ENCODE measurements at regions not wholly inside any gene's neighbourhood (a gene's known extent, or its start where the extent isn't known, plus 50 kb on each side); places are given as distances from the start of the nearest gene placed in this dataset.

DNA sequence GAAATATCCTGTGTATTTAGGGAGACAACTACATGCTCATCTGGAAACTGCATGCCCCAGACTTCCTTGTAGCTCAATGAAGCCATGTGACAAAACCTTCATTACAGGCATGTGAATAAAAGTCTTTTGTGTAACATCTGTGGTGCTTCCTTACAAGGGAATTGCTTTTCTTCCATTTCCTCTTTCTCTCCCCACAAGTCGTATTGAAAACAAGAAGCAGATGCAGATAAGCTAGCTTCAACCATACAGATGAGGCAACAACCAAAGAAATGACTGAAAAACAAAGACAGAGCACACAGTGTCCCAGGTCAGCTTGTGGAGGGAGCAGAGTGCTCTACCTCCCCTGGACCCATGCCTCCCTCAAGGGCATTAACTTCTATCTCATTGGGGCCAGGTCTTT is 115.8 kb upstream of the INPP4B start:
- DNase-seq (ENCODE audit: low spot score), result no peak

DNA sequence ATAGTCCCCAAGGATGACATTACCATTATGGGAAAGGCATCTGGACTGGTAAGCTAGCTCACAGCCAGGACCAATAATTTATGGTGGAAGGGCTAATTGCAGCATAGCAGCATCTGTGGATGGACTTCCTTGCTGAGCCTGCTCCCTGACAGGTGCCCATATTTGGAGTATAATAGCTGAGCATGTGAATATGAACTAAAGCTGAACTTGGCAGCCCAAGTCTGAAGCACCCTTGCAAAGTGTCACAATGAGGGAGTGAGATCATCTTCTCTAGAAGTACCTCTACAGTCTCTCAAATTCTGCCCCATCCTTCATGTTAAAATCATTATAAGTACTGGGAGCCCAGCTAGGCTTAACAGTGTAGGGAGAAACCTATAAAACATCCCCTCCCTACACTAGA is 128.2 kb upstream of the INPP4B start:
- DNase-seq (ENCODE audit: low spot score), result no peak

DNA sequence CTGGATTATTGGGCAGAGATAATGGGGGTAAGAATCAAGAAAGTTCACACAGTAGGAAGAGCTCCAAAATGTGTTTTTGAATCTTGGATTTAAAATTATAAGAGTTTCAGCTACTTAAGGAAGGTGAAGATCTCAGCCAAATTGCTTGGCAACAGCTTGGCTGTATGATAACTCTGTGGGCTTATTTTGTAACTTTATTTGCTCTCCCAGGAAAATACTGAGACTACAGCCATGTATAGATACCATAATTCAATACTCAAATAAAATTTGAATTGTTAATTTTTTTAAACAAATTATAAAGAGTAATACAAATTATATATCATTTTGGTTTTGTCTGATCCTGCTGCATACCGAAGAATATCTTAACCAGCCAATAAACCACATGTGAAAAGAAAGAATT is 129.5 kb upstream of the INPP4B start:
- no peak for DNase-seq (ENCODE audit: low spot score)

GRCh38 chr4:142976482-142976881 is 130.4 kb upstream of the INPP4B start:
- DNase-seq (ENCODE audit: low spot score), result no peak

DNA sequence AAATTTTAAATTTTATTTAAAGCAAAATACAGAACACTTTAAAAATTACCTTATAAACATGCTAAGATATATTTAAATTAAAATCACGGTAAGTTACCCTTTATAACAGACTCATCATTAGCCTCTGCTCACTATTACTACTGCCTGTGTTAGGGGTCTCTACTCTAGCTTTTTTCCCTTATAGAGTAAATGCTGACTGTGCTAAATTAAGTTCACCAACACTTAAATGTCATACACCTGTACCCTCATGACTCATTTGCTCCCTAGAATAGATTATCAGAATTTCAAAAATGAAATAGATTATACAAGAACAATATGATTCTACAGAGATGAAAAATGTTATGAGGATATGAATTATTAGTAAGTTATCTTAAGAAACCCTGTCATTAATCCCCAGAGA is 131.1 kb upstream of the INPP4B start:
- no peak for DNase-seq (ENCODE audit: low spot score)

DNA sequence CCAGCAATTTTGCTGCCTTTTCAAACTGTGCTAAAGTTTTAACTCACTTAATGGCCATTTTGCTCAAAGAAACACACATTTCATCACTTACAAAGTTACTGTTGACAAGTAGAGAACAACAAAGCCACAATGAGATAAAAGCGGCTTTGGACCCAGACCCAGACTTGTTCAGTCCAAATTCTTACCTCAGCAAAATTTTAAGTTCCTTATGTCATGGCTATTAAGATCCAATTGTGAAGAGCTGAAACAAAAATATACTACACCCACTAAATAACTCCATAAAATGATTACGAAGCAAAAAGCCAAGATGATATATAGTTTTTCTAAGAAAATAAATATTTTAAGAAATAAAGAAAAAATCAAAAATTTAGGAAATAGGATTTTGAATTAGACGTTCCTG is 137.0 kb upstream of the INPP4B start:
- DNase-seq (ENCODE audit: low spot score), result no peak

DNA sequence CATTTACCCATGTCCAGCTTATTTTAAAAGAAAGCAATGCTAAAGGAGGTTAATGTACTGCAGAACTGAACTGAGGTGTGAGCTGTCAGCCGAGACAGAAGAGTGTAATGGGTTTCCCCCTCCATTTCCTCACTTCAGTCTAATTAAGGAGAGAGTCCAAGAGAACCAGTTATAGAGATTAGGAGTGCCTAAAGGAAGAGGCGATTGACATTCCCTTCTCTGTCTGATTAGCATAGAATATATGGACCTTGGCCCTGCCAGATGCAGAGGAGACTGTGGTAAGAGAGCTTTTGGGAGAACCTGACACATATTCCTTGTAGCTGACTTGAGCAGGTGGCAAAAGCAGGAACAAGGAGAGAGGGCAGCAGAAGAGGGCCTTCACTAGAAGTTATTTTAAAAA is 137.5 kb upstream of the INPP4B start:
- no peak for DNase-seq (ENCODE audit: low spot score)

DNA sequence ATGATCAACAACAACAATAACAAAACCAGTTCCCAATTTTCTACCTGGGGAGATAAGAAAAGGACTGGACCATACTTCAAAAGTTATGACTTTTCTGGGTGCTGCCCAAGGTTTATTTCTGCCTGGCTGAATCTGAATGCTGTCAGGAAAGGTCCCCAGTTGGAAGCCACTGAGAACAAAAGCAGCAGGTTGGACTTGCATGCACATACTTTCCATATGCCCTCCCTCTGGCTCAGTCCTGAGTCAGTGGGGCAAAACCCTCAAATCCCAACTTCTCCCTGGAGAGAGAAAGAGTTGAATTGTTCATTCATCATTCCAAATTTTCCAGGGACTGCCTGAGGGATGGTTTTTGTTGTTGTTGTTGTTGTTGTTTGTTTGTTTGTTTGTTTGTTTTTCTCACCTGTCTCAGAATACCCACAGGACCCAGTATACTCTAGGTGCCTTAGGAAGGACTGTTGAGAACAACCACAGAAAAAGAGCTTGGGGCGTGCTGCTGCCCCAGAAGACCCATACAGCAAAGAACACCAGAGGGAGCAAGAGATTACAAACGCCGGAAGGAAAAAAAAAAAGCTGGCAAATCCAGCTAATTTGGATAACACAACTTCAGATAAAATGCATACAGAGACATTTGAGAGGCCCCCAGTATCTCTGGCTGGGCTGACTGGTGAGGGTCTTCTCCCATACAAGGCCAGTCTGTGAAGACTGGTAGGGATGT is 138.9 kb upstream of the INPP4B start:
- DNase-seq (ENCODE audit: low spot score), result peak; percentile 59

- no peak for DNase-seq (ENCODE audit: low spot score)
Observed at GRCh38 chr4:143016171-143016570, 168.5 kb upstream of the USP38 start.

DNA sequence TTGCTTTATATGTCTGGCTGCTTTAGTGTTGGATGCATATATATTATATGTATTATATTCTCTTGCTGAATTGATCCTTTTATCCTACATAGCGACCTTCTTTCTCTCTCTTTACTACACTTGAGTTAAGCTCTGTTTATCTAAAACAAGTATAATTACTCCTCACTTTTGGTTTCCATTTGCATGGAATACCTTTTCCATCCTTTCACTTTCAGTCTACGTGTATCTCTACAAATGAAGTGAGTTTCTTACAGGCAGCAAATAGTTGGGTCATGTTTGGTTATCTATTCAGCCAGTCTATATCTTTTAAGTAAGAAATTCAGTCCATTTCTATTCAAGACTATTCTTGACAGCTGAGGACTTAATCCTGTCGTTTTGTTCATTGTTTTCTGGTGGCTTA is 167.5 kb upstream of the USP38 start:
- no peak for DNase-seq (ENCODE audit: low spot score)

DNA sequence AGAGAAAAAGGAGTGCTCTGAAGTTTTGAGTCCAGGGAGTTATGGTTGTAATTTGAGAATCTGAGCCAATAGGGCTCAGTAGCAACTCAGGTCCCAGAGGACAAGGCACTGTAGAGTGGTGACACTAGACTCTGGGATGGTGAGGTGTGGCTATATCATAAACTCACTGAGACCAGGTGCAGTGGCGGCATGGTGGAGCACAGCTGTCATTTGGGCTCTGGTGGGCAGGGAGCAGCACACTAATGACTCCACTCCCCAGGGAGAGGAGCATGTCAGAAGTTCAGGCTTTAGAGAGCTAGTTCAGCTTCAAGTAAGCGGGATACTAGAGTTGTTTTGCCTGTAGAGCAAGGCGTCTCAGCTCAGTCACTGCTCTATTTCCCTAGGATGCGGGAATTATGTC is 165.4 kb upstream of the USP38 start:
- DNase-seq (ENCODE audit: low spot score), result no peak

DNA sequence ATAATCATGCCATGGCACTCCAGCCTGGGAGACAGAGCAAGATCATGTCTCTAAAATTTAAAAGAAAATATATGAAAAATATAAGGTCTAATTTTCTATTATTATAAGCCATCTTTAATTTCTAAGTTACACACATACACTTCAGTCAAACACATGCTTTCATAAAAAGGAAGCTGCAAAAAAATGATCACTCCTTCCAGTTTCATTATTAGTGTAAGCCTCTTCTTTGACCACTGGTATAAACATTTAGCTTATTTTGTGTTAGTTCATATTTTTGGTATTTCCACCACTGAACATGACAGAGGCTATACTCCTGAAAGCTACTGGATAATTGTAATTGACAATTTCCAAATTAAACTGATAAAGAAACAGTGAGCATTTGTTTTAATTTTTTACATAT is 163.3 kb upstream of the USP38 start:
- no peak for DNase-seq (ENCODE audit: low spot score)

GRCh38 chr4:143023239-143023918 is 161.3 kb upstream of the USP38 start:
- no peak for DNase-seq (ENCODE audit: low spot score)

GRCh38 chr4:143025081-143025704 is 159.5 kb upstream of the USP38 start:
- no peak for DNase-seq (ENCODE audit: low spot score)

DNA sequence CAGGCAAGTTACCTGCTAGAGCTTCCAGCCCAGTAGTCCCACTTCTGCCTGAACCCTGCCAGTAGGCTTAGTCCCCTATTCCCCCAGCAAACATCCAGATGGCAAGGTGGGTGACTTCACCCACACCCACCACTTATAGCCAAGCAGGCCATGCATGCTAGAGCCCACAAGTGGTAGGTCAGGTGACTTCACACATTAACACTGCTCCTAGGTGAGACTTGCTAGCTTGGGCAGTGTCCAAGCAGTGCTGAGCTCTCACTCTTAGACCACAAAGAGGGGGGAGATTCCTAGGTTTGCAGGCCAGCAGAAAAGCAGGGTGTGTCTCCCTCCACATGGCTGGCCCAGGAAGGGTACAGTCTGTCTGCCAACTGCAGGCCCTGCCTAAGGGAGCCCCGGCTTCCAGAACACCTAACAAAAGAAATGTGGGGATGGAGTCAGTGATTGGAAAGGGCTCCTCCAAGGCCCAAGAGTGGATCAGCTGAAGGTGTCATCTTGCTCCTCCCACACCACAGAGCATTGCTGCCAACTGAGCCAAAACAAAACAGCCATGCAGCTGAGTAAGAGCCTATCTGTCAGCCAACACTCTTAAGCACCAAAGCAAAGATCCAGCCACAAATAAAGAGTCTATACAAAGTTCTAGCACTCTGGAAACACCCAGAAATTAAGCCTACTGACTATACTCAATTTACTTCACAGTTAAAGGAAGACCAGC is 158.1 kb upstream of the USP38 start:
- DNase-seq (ENCODE audit: low spot score), result no peak

DNA sequence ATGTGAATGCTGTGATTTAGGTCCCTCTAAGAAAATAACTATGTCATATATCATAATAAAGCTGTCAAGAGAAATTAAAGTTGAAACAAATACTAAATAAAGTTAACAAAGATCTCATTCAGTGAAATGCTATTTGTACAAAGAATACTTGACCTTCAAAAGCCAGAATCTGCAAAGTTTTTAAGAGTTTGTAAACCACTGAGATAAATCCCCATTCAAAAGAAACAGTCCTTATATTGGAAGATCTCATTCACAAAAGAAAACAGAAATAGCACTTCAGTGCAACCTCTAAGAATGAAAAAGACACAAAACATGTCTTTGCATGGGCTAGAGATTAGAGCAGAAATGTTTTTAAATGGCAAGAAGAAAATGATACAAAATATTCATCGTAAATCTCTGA is 149.1 kb upstream of the USP38 start:
- peak; percentile 49 for DNase-seq (ENCODE audit: low spot score)

- DNase-seq (ENCODE audit: low spot score), result no peak
Observed at GRCh38 chr4:143036443-143036842, 148.3 kb upstream of the USP38 start.

DNA sequence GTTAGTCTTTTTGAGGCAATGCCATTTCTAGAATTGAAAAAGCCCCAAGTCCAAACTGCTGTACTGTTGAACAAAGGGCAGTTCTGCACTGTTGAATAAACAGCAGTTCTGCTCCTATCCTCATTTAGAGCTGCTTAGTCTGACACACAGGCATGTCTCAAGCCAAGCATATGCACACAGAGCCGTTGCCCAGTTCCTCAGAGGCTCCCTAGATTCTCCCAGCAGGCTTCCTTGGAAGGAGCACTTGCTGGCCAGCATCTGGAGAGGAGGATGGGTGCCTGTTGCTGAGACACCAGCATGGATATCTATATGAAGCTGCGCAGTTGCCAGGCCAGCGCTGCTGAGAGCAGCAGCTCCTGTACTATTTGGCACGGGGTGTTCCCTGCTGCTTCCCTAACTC is 138.3 kb upstream of the USP38 start:
- DNase-seq (ENCODE audit: low spot score), result no peak

DNA sequence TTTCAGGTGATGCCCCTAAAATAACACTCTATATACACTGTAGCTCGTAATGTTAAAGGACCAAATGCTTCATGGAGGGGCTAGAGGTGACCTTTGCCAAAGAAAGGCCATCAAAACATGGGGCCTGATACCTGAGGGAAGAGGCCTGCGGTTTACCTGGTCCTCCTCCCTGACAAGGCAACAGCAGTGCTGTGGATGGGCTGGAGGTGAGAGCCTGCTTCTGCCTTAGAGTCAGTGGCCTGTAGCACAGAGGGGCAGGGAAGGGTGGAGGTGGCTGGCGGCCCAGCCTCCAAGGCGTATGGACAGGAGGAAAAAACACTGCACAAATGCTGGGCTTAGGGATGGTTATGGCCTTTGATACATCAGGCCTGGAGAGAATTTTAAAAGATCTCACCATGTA is 137.8 kb upstream of the USP38 start:
- no peak for DNase-seq (ENCODE audit: low spot score)

DNA sequence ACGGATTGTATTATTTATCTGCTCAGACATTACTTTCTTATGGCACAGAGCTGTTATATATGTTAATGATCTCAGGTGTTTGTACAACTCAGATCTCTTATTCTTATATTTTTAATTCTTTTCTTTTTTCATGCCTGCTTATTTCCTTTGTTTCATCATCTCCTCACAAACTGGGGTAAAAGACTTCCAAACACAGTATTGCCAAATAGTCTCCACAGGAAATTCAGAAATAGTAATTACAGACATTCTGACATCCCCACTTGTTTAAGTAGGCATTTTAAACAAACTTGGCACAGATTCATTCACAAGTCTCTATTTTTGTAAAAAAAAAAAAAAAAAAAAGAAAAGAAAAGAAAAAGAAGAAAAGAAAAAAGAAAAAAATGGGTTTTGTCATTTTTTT is 129.7 kb upstream of the USP38 start:
- no peak for DNase-seq (ENCODE audit: low spot score)

- no peak for DNase-seq (ENCODE audit: low spot score)
Observed at GRCh38 chr4:143055997-143056396, 128.7 kb upstream of the USP38 start.

DNA sequence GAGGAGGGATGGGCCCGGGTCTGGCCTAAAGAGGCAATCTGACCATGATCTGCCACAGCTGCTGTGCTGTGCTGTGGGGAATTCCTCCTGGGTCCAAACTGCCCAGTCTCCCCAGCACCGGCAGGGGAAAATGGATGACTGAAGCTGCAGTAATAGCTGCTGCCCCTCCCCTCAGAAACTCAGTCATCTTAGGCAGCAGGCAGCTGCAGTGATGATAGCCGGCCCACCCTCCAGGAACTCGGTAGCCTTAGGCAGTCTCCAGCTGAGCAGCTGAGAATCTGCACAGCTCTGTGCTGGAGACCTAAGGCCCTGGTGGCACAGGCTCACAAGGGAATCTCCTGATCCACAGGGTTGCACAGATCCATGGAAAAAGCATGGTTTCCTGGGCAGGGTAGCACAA is 113.4 kb upstream of the USP38 start:
- no peak for DNase-seq (ENCODE audit: low spot score)

DNA sequence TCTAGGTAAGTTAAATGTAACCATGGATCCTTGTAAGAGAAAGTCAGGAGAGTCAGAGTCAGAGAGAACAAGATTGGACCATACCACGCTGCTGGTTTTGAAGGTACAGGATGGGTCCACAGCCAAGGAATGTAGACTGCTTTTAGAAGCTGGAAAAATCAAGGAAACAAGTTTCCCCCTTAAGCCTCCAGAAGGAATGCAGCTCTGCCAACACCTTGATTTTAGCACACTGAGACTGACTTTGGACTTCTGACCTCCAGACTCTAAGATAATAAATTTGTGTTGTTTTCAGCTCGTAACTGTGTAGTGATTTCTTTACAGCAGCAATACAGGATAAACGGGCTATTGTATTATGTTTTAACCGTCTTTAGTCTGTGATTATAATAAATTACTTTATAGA is 108.0 kb upstream of the USP38 start:
- no peak for DNase-seq (ENCODE audit: low spot score)

Data from COLO829 (cell line).